Fibroblast of villous mesenchyme (primary cell): ENCODE measurements at regions not wholly inside any gene's neighbourhood (a gene's known extent, or its start where the extent isn't known, plus 50 kb on each side); places are given as distances from the start of the nearest gene placed in this dataset.

Experiments
- DNase-seq: peaks from one replicate; pipeline ENCODE4 v3.0.0-alpha.2; 2010; ENCODE audit warnings: low read depth
- H3K4me3 ChIP-seq: 2 replicates; pipeline ENCODE4 v1.5.1; 2011; ENCODE audit warnings: low read depth, mild to moderate bottlenecking, low read length
- CTCF ChIP-seq: IDR thresholded peaks from 2 replicates; pipeline ENCODE4 v1.5.1; 2012; ENCODE audit warnings: low read depth, mild to moderate bottlenecking, low read length; ENCODE audit not compliant: insufficient read depth

GRCh38 chr11:8763070-8763685 lies 80.6 kb downstream of the RPL27A start:
- no peak for DNase-seq
- TF ChIP-seq CTCF, result no peak

GRCh38 chr11:8765294-8765693 lies 82.7 kb downstream of the RPL27A start:
- no peak overlapping the region for H3K4me3 ChIP-seq
- TF ChIP-seq CTCF, result no peak
- peak; percentile 60 for DNase-seq

More at GRCh38 chr11:8763070-8763685, 80.6 kb downstream of the RPL27A start:
- H3K4me3 ChIP-seq, result no peak overlapping the region

- no peak overlapping the region for H3K4me3 ChIP-seq
- DNase-seq, result no peak
- peak; percentile 9 for TF ChIP-seq CTCF
Observed at GRCh38 chr11:8766043-8766987, 83.7 kb downstream of the RPL27A start.

- H3K4me3 ChIP-seq, result no peak overlapping the region
- no peak for TF ChIP-seq CTCF
- no peak for DNase-seq
Observed at GRCh38 chr11:8766988-8767374, 84.4 kb downstream of the RPL27A start.

- no peak for DNase-seq
- no peak overlapping the region for H3K4me3 ChIP-seq
- no peak for TF ChIP-seq CTCF
Observed at GRCh38 chr11:8767466-8768142, 85.0 kb downstream of the RPL27A start.

GRCh38 chr11:8768625-8769333 lies 86.2 kb downstream of the RPL27A start:
- H3K4me3 ChIP-seq, result no peak overlapping the region
- peak; percentile 32 for TF ChIP-seq CTCF
- DNase-seq, result peak; percentile 71
